SK-N-MC (cell line): ENCODE measurements at regions not wholly inside any gene's neighbourhood (a gene's known extent, or its start where the extent isn't known, plus 50 kb on each side); places are given as distances from the start of the nearest gene placed in this dataset.

Experiments
- EZH2 ChIP-seq: fragments of 200-600 bp; sonication (generic); IDR thresholded peaks from one replicate; pipeline ENCODE4 v1.6.1; 2017; ENCODE audit warnings: antibody characterized with exemption
- POLR2AphosphoS5 ChIP-seq: IDR thresholded peaks from 2 replicates; pipeline ENCODE4 v1.6.1; 2012; ENCODE audit warnings: mild to moderate bottlenecking, low read depth, low read length, borderline replicate concordance

DNA sequence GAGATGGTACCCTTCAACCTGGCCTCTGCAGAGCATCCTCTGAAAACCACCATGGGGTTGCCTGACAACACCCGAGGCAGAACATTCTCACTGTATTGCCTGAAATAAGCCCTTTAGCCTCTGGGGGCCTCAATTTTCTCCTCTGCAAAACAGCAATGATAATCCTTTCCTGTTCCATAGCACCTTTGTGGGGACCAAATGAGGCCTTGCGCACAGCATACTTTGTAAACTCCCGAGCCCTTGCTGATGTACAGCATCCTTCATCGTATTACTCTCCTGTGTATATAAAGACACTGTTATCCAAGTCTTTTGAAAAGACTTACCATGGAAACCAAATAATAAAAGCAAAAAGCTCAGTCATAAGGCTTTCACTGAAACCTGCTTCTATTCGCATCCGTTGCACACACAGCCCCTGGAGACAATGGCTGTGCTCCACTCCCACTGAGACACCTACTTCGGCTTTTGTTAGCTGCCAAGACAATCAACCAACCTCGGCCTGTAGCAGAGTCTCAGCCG, 276.0 kb downstream of the FOXO1 start:
- TF ChIP-seq EZH2 (no peak), POLR2AphosphoS5 (no peak)
